Left lung (tissue), 4 donors: ENCODE measurements at regions not wholly inside any gene's neighbourhood (a gene's known extent, or its start where the extent isn't known, plus 50 kb on each side); places are given as distances from the start of the nearest gene placed in this dataset.

Source experiments
- ATAC-seq: fragments of 200-7000 bp; cut with Tn5 transposase; one replicate; pipeline ENCODE4 v1.9.1; 2020; ENCODE audit warnings: moderate library complexity
- DNase-seq, 4 donors: peaks; one replicate each; pipeline ENCODE4 v3.0.0-alpha.2; 2013 to 2020
- H3K27ac ChIP-seq, 2 donors: fragments of 200-600 bp; sonication (generic) in 1 of 2; one replicate each; pipeline versions ENCODE4 v1.5.0 to v1.8.0; 2020 to 2021
- H3K27me3 ChIP-seq, 2 donors: fragments of 200-600 bp; sonication (generic) in 1 of 2; one replicate each; pipeline versions ENCODE4 v1.5.0 to v1.8.0; 2020 to 2021
- H3K36me3 ChIP-seq, 2 donors: fragments of 200-600 bp; sonication (generic) in 1 of 2; one replicate each; pipeline versions ENCODE4 v1.5.0 to v1.8.0; 2020 to 2021
- H3K4me1 ChIP-seq, 2 donors: fragments of 200-600 bp; one replicate each; pipeline ENCODE4 v1.8.0; 2021
- H3K4me3 ChIP-seq, 2 donors: fragments of 200-600 bp; sonication (generic) in 1 of 2; one replicate each; pipeline versions ENCODE4 v1.5.0 to v1.8.0; 2020 to 2021; ENCODE audit warnings: mild to moderate bottlenecking in 1 of 2
- H3K9me3 ChIP-seq, 2 donors: fragments of 200-600 bp; sonication (generic) in 1 of 2; one replicate each; pipeline versions ENCODE4 v1.5.0 to v1.8.0; 2020 to 2021
- intact Hi-C, 2 donors: fragments of 100-400 bp; cut with DNase I; formaldehyde crosslinking; loops; one replicate each; pipeline versions ENCODE4 v1.11.2 to v1.14.2; 2022
- TF ChIP-seq, protein P1 (sequence below), 2 donors: fragments of 200-600 bp; sonication (generic) in 1 of 2; IDR thresholded peaks; one replicate each; pipeline versions ENCODE4 v1.5.0 to v1.8.0; 2021; ENCODE audit warnings: antibody characterized with exemption in 2 of 2
- donor health status: DM: no; HTN: yes; CAD: no.
- donor health status: DM: no; HTN: no; CAD: no.

GRCh38 chrX:69280933-69281332 lies 115.7 kb upstream of the PJA1 start:
- intact Hi-C loops = loop anchor here in 1 of 2 donors (10.0 kb wide), 1 partner anchor 456 kb away; the partner anchor contains the start of gene EFNB1
- peaks cover 3% of the 10 kb centered on the region in 2 donors for H3K4me1 ChIP-seq
- H3K36me3 ChIP-seq = no peaks in the 10 kb centered on the region
- no peak overlapping the region for H3K27ac ChIP-seq
- no peak overlapping the region for H3K4me3 ChIP-seq
- H3K9me3 ChIP-seq = no peaks in the 10 kb centered on the region
- ATAC-seq = peak; percentile 76
- H3K27me3 ChIP-seq = peaks cover 0 to 9% of the 10 kb centered on the region in 2 donors
- TF ChIP-seq, protein P1, sequence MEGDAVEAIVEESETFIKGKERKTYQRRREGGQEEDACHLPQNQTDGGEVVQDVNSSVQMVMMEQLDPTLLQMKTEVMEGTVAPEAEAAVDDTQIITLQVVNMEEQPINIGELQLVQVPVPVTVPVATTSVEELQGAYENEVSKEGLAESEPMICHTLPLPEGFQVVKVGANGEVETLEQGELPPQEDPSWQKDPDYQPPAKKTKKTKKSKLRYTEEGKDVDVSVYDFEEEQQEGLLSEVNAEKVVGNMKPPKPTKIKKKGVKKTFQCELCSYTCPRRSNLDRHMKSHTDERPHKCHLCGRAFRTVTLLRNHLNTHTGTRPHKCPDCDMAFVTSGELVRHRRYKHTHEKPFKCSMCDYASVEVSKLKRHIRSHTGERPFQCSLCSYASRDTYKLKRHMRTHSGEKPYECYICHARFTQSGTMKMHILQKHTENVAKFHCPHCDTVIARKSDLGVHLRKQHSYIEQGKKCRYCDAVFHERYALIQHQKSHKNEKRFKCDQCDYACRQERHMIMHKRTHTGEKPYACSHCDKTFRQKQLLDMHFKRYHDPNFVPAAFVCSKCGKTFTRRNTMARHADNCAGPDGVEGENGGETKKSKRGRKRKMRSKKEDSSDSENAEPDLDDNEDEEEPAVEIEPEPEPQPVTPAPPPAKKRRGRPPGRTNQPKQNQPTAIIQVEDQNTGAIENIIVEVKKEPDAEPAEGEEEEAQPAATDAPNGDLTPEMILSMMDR (IDR thresholded peaks at IDR 0.05) = no peak
- peak in 2 of 4 donors; percentile 72 to 82 for DNase-seq

GRCh38 chrX:69279234-69279633 lies 114.0 kb upstream of the PJA1 start:
- Histone ChIP-seq H3K27me3 (peaks cover 0 to 13% of the 10 kb centered on the region in 2 donors), H3K4me1 (no peaks in the 10 kb centered on the region), H3K36me3 (no peaks in the 10 kb centered on the region), H3K27ac (no peak overlapping the region), H3K9me3 (no peaks in the 10 kb centered on the region), H3K4me3 (no peak overlapping the region)
- intact Hi-C loops = no loop called here
- ATAC-seq (no peak), DNase-seq (peak in 1 of 4 donors; percentile 59)
- TF ChIP-seq, protein P1 (IDR thresholded peaks at IDR 0.05) = no peak

- Histone ChIP-seq H3K36me3 (no peaks in the 10 kb centered on the region), H3K27me3 (peaks cover 0 to 13% of the 10 kb centered on the region in 2 donors)
- ATAC-seq = no peak
These were observed 112.9 kb upstream of the PJA1 start for GRCh38 chrX:69278031-69278687.

GRCh38 chrX:69277369-69277990 lies 112.2 kb upstream of the PJA1 start:
- no peak overlapping the region for H3K4me3 ChIP-seq
- intact Hi-C loops = no loop called here
- H3K36me3 ChIP-seq = no peaks in the 10 kb centered on the region
- no peaks in the 10 kb centered on the region for H3K9me3 ChIP-seq
- DNase-seq = no peak
- no peak for ATAC-seq
- TF ChIP-seq, protein P1 (IDR thresholded peaks at IDR 0.05) = no peak
- H3K27ac ChIP-seq = no peak overlapping the region
- peaks cover 0 to 13% of the 10 kb centered on the region in 2 donors for H3K27me3 ChIP-seq
- no peaks in the 10 kb centered on the region for H3K4me1 ChIP-seq

More at GRCh38 chrX:69278031-69278687, 112.9 kb upstream of the PJA1 start:
- no peak overlapping the region for H3K27ac ChIP-seq
- TF ChIP-seq, protein P1 (IDR thresholded peaks at IDR 0.05) = no peak
- H3K4me3 ChIP-seq = no peak overlapping the region
- intact Hi-C loops = no loop called here
- H3K4me1 ChIP-seq = no peaks in the 10 kb centered on the region
- no peaks in the 10 kb centered on the region for H3K9me3 ChIP-seq
- peak in 1 of 4 donors; percentile 55 for DNase-seq

- TF ChIP-seq, protein P1 (IDR thresholded peaks at IDR 0.05) = no peak
- no peak for ATAC-seq
These were observed 103.4 kb upstream of the PJA1 start for GRCh38 chrX:69268611-69269010.

More at GRCh38 chrX:69268611-69269010, 103.4 kb upstream of the PJA1 start:
- intact Hi-C loops = no loop called here
- Histone ChIP-seq H3K27me3 (peaks cover 13 to 14% of the 10 kb centered on the region in 2 donors), H3K9me3 (no peaks in the 10 kb centered on the region), H3K36me3 (no peaks in the 10 kb centered on the region), H3K27ac (no peak overlapping the region), H3K4me3 (no peak overlapping the region), H3K4me1 (no peaks in the 10 kb centered on the region)
- DNase-seq = no peak
